ENCODE measurements at regions not wholly inside any gene's neighbourhood (a gene's known extent, or its start where the extent isn't known, plus 50 kb on each side); places are given as distances from the start of the nearest gene placed in this dataset.

DNA sequence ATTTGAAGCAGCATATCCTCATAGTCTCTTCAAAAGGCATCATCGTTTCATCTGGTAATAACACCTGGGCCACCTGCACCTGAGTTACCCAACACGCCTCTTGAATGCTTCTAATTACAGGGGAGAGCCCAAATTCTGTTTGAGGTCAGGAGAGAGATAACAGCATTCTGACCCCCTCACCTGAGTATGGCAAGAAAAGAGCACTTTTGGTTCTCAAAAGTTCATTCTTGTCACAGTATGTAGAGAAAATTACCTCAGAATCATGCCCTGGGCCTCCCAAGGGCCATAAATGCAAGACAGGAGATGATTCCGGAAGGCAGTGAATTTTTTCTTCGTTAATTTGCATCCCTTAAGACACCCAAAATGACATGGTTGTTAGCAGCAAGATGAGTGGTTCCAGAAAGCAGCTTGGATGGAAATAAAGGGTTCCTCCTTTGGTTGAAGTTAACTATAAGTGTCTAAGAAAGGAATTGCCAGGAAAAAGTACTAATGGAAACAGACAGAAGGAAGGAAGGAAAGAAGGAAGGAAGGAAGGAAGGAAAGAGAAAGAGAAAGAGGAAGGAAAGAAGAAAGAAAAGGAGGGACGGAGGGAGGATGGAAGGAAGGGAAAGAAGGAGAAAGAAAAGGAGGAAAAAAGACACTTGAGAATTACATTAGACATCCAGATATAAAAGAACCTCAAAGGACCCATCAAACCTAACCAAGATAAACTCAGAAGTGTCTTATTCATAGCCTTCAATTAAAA is 228.4 kb upstream of the RHOBTB1 start:
- H3K9me3 ChIP-seq (ENCODE audit: control insufficient read depth, low read length), result peaks cover 4% of the 10 kb centered on the region
- H3K36me3 ChIP-seq (ENCODE audit: control insufficient read depth, insufficient read depth, low read length), result no peaks in the 10 kb centered on the region
- no peak overlapping the region for H3K4me3 ChIP-seq (ENCODE audit: low read depth, low read length)
- no peaks in the 10 kb centered on the region for H3K79me2 ChIP-seq
- no peak overlapping the region for H3K9ac ChIP-seq
- H3K27ac ChIP-seq, result no peak overlapping the region
- H2AFZ ChIP-seq, result no peak overlapping the region
- no peaks in the 10 kb centered on the region for H3K4me1 ChIP-seq
- TF ChIP-seq, protein P1, sequence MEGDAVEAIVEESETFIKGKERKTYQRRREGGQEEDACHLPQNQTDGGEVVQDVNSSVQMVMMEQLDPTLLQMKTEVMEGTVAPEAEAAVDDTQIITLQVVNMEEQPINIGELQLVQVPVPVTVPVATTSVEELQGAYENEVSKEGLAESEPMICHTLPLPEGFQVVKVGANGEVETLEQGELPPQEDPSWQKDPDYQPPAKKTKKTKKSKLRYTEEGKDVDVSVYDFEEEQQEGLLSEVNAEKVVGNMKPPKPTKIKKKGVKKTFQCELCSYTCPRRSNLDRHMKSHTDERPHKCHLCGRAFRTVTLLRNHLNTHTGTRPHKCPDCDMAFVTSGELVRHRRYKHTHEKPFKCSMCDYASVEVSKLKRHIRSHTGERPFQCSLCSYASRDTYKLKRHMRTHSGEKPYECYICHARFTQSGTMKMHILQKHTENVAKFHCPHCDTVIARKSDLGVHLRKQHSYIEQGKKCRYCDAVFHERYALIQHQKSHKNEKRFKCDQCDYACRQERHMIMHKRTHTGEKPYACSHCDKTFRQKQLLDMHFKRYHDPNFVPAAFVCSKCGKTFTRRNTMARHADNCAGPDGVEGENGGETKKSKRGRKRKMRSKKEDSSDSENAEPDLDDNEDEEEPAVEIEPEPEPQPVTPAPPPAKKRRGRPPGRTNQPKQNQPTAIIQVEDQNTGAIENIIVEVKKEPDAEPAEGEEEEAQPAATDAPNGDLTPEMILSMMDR (IDR thresholded peaks at IDR 0.05), result no peak
- no peak overlapping the region for H3K4me2 ChIP-seq (ENCODE audit: low read length)
- H3K27me3 ChIP-seq (ENCODE audit: control insufficient read depth, insufficient read depth, low read length), result no peaks in the 10 kb centered on the region

DNA sequence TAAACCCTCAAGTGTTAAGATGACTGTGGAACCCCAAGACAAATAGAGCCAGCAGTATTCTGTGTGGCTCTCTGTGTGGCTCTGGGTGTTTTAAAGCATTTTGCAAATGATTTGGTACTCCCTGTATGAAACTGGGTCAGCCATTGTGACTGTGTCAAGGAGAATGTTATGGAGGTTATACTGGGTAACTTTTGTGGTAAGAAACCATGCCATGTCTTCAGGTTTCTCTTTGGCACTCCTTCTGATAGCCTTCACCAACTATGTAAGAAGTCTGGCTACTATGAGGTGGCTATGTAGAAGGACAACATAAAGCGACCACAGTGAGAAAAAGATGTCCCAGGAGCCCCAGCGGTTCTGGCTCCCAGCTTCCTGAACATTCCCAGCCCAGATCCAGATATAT is 226.6 kb upstream of the RHOBTB1 start:
- no peak overlapping the region for H3K4me3 ChIP-seq (ENCODE audit: low read depth, low read length)
- TF ChIP-seq, protein P1 (IDR thresholded peaks at IDR 0.05), result no peak
- no peak overlapping the region for H2AFZ ChIP-seq
- H3K4me1 ChIP-seq, result no peaks in the 10 kb centered on the region
- no peaks in the 10 kb centered on the region for H3K36me3 ChIP-seq (ENCODE audit: control insufficient read depth, insufficient read depth, low read length)
- no peak overlapping the region for H3K9ac ChIP-seq
- no peak overlapping the region for H3K27ac ChIP-seq
- H3K79me2 ChIP-seq, result no peaks in the 10 kb centered on the region
- no peak overlapping the region for H3K4me2 ChIP-seq (ENCODE audit: low read length)
- H3K9me3 ChIP-seq (ENCODE audit: control insufficient read depth, low read length), result peaks cover 4% of the 10 kb centered on the region
- H3K27me3 ChIP-seq (ENCODE audit: control insufficient read depth, insufficient read depth, low read length), result no peaks in the 10 kb centered on the region

DNA sequence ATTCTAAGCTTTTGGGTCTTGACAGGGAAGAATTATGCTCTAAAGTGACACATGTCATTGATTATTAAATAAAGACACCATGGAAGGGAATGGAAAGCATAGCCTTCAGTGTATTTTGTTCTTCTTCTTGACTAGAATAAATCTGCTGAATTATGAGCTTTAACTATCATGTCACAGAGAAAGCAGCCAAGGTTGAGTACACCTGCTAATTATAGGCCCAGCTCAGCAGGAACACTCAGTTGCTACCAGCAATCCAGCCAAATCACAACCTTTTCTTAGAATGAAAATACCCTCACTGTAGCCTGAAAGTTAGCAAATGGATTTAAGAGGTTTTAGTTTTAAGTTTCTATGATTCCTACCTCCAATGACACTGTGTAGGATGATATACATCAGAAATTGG is 225.3 kb upstream of the RHOBTB1 start:
- TF ChIP-seq, protein P1 (IDR thresholded peaks at IDR 0.05), result no peak
- Histone ChIP-seq H3K4me2 (ENCODE audit: low read length) (no peak overlapping the region), H3K9ac (no peak overlapping the region), H2AFZ (no peak overlapping the region), H3K4me3 (ENCODE audit: low read depth, low read length) (no peak overlapping the region), H3K27ac (no peak overlapping the region), H3K36me3 (ENCODE audit: control insufficient read depth, insufficient read depth, low read length) (no peaks in the 10 kb centered on the region), H3K27me3 (ENCODE audit: control insufficient read depth, insufficient read depth, low read length) (no peaks in the 10 kb centered on the region), H3K9me3 (ENCODE audit: control insufficient read depth, low read length) (peaks cover 4% of the 10 kb centered on the region), H3K4me1 (no peaks in the 10 kb centered on the region), H3K79me2 (no peaks in the 10 kb centered on the region)

DNA sequence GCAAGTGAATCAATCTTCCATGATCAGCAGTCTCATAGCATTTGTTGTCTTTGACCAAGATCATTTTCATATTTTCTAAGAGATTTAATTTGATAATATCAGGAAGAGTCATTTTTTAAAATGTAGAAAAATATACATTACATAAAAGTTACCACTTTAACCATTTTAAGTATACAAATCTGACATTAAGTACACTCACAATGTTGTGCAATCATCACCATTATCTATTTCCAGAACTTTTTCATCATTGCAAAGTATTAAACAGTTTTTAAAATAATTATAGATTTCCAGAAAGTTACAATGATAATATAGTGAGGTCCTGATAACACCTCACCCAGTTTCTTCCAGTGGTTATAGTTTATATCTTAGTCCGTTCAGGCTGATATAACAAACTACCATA is 222.5 kb upstream of the RHOBTB1 start:
- no peaks in the 10 kb centered on the region for H3K4me1 ChIP-seq
- no peak overlapping the region for H3K4me2 ChIP-seq (ENCODE audit: low read length)
- H3K27ac ChIP-seq, result no peak overlapping the region
- TF ChIP-seq, protein P1 (IDR thresholded peaks at IDR 0.05), result no peak
- no peaks in the 10 kb centered on the region for H3K79me2 ChIP-seq
- H3K4me3 ChIP-seq (ENCODE audit: low read depth, low read length), result no peak overlapping the region
- H3K27me3 ChIP-seq (ENCODE audit: control insufficient read depth, insufficient read depth, low read length), result no peaks in the 10 kb centered on the region
- H3K9me3 ChIP-seq (ENCODE audit: control insufficient read depth, low read length), result peaks cover 4% of the 10 kb centered on the region
- no peak overlapping the region for H3K9ac ChIP-seq
- no peaks in the 10 kb centered on the region for H3K36me3 ChIP-seq (ENCODE audit: control insufficient read depth, insufficient read depth, low read length)
- no peak overlapping the region for H2AFZ ChIP-seq

DNA sequence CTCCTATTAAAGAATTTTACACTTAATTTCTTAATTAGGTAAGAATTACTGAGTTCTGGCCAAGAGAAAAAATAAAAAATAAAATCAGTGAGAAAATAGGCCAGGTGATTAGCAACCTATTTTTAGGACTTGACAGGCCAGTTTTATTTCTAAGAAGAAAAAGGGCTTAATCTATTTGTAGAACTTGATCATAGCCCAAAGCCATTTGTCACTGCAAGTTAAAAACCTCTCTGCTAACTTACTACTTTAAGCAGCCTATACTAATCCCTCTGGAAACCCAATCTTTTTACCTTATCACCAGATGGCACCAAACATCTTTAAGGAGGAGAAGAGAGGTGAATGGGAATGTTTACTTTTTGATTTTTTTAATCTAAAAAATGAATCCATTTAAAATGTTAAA is 222.1 kb upstream of the RHOBTB1 start:
- Histone ChIP-seq H3K27ac (no peak overlapping the region), H3K4me3 (ENCODE audit: low read depth, low read length) (no peak overlapping the region), H3K27me3 (ENCODE audit: control insufficient read depth, insufficient read depth, low read length) (no peaks in the 10 kb centered on the region), H3K4me2 (ENCODE audit: low read length) (no peak overlapping the region), H3K36me3 (ENCODE audit: control insufficient read depth, insufficient read depth, low read length) (no peaks in the 10 kb centered on the region), H3K9ac (no peak overlapping the region), H3K79me2 (no peaks in the 10 kb centered on the region), H3K9me3 (ENCODE audit: control insufficient read depth, low read length) (peaks cover 4% of the 10 kb centered on the region), H3K4me1 (no peaks in the 10 kb centered on the region), H2AFZ (no peak overlapping the region)
- TF ChIP-seq, protein P1 (IDR thresholded peaks at IDR 0.05), result no peak

Measured in parathyroid adenoma (tissue), 2 donors.